HEK293 (cell line): ENCODE measurements at regions not wholly inside any gene's neighbourhood (a gene's known extent, or its start where the extent isn't known, plus 50 kb on each side); places are given as distances from the start of the nearest gene placed in this dataset.

Experiments used
- CTCF ChIA-PET: fragments of 350-600 bp; formaldehyde crosslinking; extraction: SDS; loops from one replicate; lab custom pipeline; 2021; ENCODE audit warnings: antibody characterized with exemption; lab: Yijun Ruan, JAX
- POLR2A ChIA-PET: fragments of 300-600 bp; formaldehyde crosslinking; extraction: SDS; loops from one replicate; lab custom pipeline; 2020; ENCODE audit warnings: antibody characterized with exemption, inconsistent platforms; lab: Yijun Ruan, JAX
- H3K27ac ChIP-seq: fragments of 200-500 bp; sonication (Bioruptor generic); 2 replicates; pipeline ENCODE4 v1.5.1; 2014; ENCODE audit warnings: low read depth, low read length, control low read depth, inconsistent platforms; ENCODE audit errors: extremely low read depth
- H3K36me3 ChIP-seq, 2 experiments: fragments of 200-500 bp in 1 of 2; sonication (Bioruptor generic) in 1 of 2; 1 replicate in 1 of 2; 2 replicates in 1 of 2; pipeline ENCODE4 v1.5.1; 2014 to 2017; ENCODE audit warnings: inconsistent platforms in 2 of 2, low read length in 2 of 2; ENCODE audit not compliant: control insufficient read depth in 2 of 2, insufficient read depth in 1 of 2
- H3K4me1 ChIP-seq: fragments of 200-500 bp; sonication (Bioruptor generic); 2 replicates; pipeline ENCODE4 v1.5.1; 2014; ENCODE audit warnings: mild to moderate bottlenecking, low read length, inconsistent platforms; ENCODE audit not compliant: control insufficient read depth, insufficient read depth
- H3K4me3 ChIP-seq: 2 replicates; pipeline ENCODE4 v1.5.1; 2011; ENCODE audit warnings: low read depth, mild to moderate bottlenecking, control low read depth, low read length, moderate library complexity
- H3K9me3 ChIP-seq: fragments of 200-500 bp; sonication (Bioruptor generic); 2 replicates; pipeline ENCODE4 v1.5.1; 2014; ENCODE audit warnings: low read depth, low read length, inconsistent platforms; ENCODE audit not compliant: control insufficient read depth, insufficient read depth
- ELK4 ChIP-seq: IDR thresholded peaks from 2 replicates; pipeline ENCODE4 v1.6.1; 2011; ENCODE audit warnings: mild to moderate bottlenecking, low read depth, low read length, borderline replicate concordance
- KLF8 ChIP-seq: fragments of 450-650 bp; formaldehyde crosslinking; IDR thresholded peaks from 2 replicates; pipeline ENCODE4 v1.5.1; 2016; ENCODE audit warnings: missing biosample characterization, missing genetic modification characterization
- OSR2 ChIP-seq: fragments of 450-650 bp; formaldehyde crosslinking; IDR thresholded peaks from 2 replicates; pipeline ENCODE4 v1.5.1; 2016; ENCODE audit warnings: missing biosample characterization, missing genetic modification characterization
- PRDM10 ChIP-seq: fragments of 450-650 bp; formaldehyde crosslinking; IDR thresholded peaks from 2 replicates; pipeline ENCODE4 v1.5.1; 2016; ENCODE audit warnings: missing biosample characterization, missing genetic modification characterization
- SCRT1 ChIP-seq: fragments of 450-650 bp; formaldehyde crosslinking; IDR thresholded peaks from 2 replicates; pipeline ENCODE4 v1.5.1; 2016; ENCODE audit warnings: missing biosample characterization, missing genetic modification characterization, borderline replicate concordance
- TCF7L2 ChIP-seq: IDR thresholded peaks from 2 replicates; pipeline ENCODE4 v1.6.1; 2011; ENCODE audit warnings: low read depth, mild to moderate bottlenecking, inconsistent platforms, low read length, moderate library complexity, borderline replicate concordance
- ZBTB1 ChIP-seq: fragments of 450-650 bp; formaldehyde crosslinking; IDR thresholded peaks from 2 replicates; pipeline ENCODE4 v1.5.1; 2016; ENCODE audit warnings: missing biosample characterization, missing genetic modification characterization
- ZBTB10 ChIP-seq: fragments of 450-650 bp; formaldehyde crosslinking; IDR thresholded peaks from 2 replicates; pipeline ENCODE4 v1.5.1; 2016; ENCODE audit warnings: missing biosample characterization, missing genetic modification characterization
- ZBTB48 ChIP-seq: fragments of 450-650 bp; formaldehyde crosslinking; IDR thresholded peaks from 2 replicates; pipeline ENCODE4 v1.5.1; 2016; ENCODE audit warnings: missing biosample characterization, missing genetic modification characterization
- ZBTB7A ChIP-seq: fragments of 450-650 bp; formaldehyde crosslinking; IDR thresholded peaks from 2 replicates; pipeline ENCODE4 v1.5.1; 2016; ENCODE audit warnings: low read depth, missing biosample characterization, missing genetic modification characterization
- ZNF138 ChIP-seq: fragments of 450-650 bp; formaldehyde crosslinking; IDR thresholded peaks from 2 replicates; pipeline ENCODE4 v1.5.1; 2016; ENCODE audit warnings: missing biosample characterization, missing genetic modification characterization, borderline replicate concordance
- ZNF140 ChIP-seq: fragments of 450-650 bp; formaldehyde crosslinking; IDR thresholded peaks from 2 replicates; pipeline ENCODE4 v1.5.1; 2016; ENCODE audit warnings: missing biosample characterization, missing genetic modification characterization
- ZNF155 ChIP-seq: fragments of 450-650 bp; formaldehyde crosslinking; IDR thresholded peaks from 2 replicates; pipeline ENCODE4 v1.5.1; 2016; ENCODE audit warnings: missing biosample characterization, missing genetic modification characterization
- ZNF175 ChIP-seq: fragments of 450-650 bp; formaldehyde crosslinking; IDR thresholded peaks from 2 replicates; pipeline ENCODE4 v1.5.1; 2016; ENCODE audit warnings: missing biosample characterization, missing genetic modification characterization
- ZNF223 ChIP-seq: fragments of 450-650 bp; formaldehyde crosslinking; IDR thresholded peaks from 2 replicates; pipeline ENCODE4 v1.5.1; 2016; ENCODE audit warnings: missing biosample characterization, missing genetic modification characterization
- ZNF248 ChIP-seq: fragments of 450-650 bp; formaldehyde crosslinking; IDR thresholded peaks from 2 replicates; pipeline ENCODE4 v1.5.1; 2017; ENCODE audit warnings: missing biosample characterization, missing genetic modification characterization
- ZNF266 ChIP-seq: fragments of 450-650 bp; formaldehyde crosslinking; IDR thresholded peaks from 2 replicates; pipeline ENCODE4 v1.5.1; 2016; ENCODE audit warnings: missing biosample characterization, missing genetic modification characterization, low read depth
- ZNF274 ChIP-seq, 2 experiments: fragments of 200-500 bp in 1 of 2; fragments of 450-650 bp in 1 of 2; sonication (Bioruptor generic) in 1 of 2; formaldehyde crosslinking in 1 of 2; IDR thresholded peaks; 2 replicates each; pipeline versions ENCODE4 v1.5.1 to v1.6.1; 2014 to 2016; ENCODE audit warnings: borderline replicate concordance in 1 of 2, inconsistent platforms in 1 of 2, low read length in 1 of 2, missing biosample characterization in 1 of 2, missing genetic modification characterization in 1 of 2
- ZNF324 ChIP-seq: fragments of 450-650 bp; formaldehyde crosslinking; IDR thresholded peaks from 2 replicates; pipeline ENCODE4 v1.5.1; 2016; ENCODE audit warnings: missing biosample characterization, missing genetic modification characterization
- ZNF362 ChIP-seq: fragments of 450-650 bp; formaldehyde crosslinking; IDR thresholded peaks from 2 replicates; pipeline ENCODE4 v1.5.1; 2016; ENCODE audit warnings: missing biosample characterization, missing genetic modification characterization
- ZNF501 ChIP-seq: fragments of 450-650 bp; formaldehyde crosslinking; IDR thresholded peaks from 2 replicates; pipeline ENCODE4 v1.5.1; 2016; ENCODE audit warnings: missing biosample characterization, missing genetic modification characterization
- ZNF561 ChIP-seq: fragments of 450-650 bp; IDR thresholded peaks from 2 replicates; pipeline ENCODE4 v1.5.1; 2018; ENCODE audit warnings: missing biosample characterization, missing genetic modification characterization, borderline replicate concordance
- ZNF629 ChIP-seq: fragments of 450-650 bp; formaldehyde crosslinking; IDR thresholded peaks from 2 replicates; pipeline ENCODE4 v1.5.1; 2017; ENCODE audit warnings: missing biosample characterization, missing genetic modification characterization
- ZNF658 ChIP-seq: fragments of 450-650 bp; formaldehyde crosslinking; IDR thresholded peaks from 2 replicates; pipeline ENCODE4; 2016; ENCODE audit warnings: missing biosample characterization, missing genetic modification characterization
- ZNF670 ChIP-seq: fragments of 450-650 bp; formaldehyde crosslinking; IDR thresholded peaks from 2 replicates; pipeline ENCODE4 v1.5.1; 2016; ENCODE audit warnings: missing biosample characterization, missing genetic modification characterization, low read depth
- ZNF777 ChIP-seq: fragments of 450-650 bp; formaldehyde crosslinking; IDR thresholded peaks from 2 replicates; pipeline ENCODE4 v1.5.1; 2017; ENCODE audit warnings: missing biosample characterization, missing genetic modification characterization, borderline replicate concordance
- ZNF830 ChIP-seq: fragments of 450-650 bp; IDR thresholded peaks from 2 replicates; pipeline ENCODE4 v1.5.0; 2018; ENCODE audit warnings: missing biosample characterization, missing genetic modification characterization, low read depth, mild to moderate bottlenecking, moderate library complexity

GRCh38 chr4:107258359-107258758 lies 222.2 kb upstream of the DKK2 start (continued):
- no peak for TF ChIP-seq ZNF777 (tag by site-specific recombination)
- TF ChIP-seq ZNF138, result no peak
- TF ChIP-seq KLF8 (tag by site-specific recombination), result no peak
- no peak for TF ChIP-seq ZNF140 (tag by site-specific recombination)
- no peak for TF ChIP-seq ELK4
- no peak for TF ChIP-seq ZNF670 (tag by site-specific recombination)
- TF ChIP-seq, all 188 proteins: peak for 0

- H3K4me1 ChIP-seq, result no peaks in the 10 kb centered on the region
- ChIA-PET POLR2A (no interaction called here), CTCF (interaction anchor here (0.7 kb wide), 1 partner anchor 489 kb away, joined by 9 read pairs; no protein-coding TSS in a partner anchor)
- H3K36me3 ChIP-seq, result no peaks in the 10 kb centered on the region
- no peak overlapping the region for H3K4me3 ChIP-seq
- TF ChIP-seq ZBTB48 (tag by site-specific recombination), result no peak
- no peak for TF ChIP-seq ZNF658
- TF ChIP-seq ZNF155 (tag by site-specific recombination), result no peak
- no peak for TF ChIP-seq ZNF274 (IDR thresholded peaks at IDR 0.05; ENCODE audit: low read length)
- TF ChIP-seq ZNF274 (tag by site-specific recombination; IDR thresholded peaks at IDR 0.05; ENCODE audit: borderline replicate concordance), result no peak
- no peak for TF ChIP-seq ZNF223
- TF ChIP-seq ZBTB1 (tag by site-specific recombination), result no peak
- TF ChIP-seq ZNF175 (tag by site-specific recombination), result no peak
- TF ChIP-seq ZBTB7A (tag by site-specific recombination), result no peak
- no peak for TF ChIP-seq ZNF362 (tag by site-specific recombination)
- no peak for TF ChIP-seq ZNF248 (tag by site-specific recombination)
- TF ChIP-seq PRDM10, result no peak
- no peak for TF ChIP-seq ZNF830 (tag by site-specific recombination)
- no peak for TF ChIP-seq SCRT1
- no peak for TF ChIP-seq ZNF561
- H3K27ac ChIP-seq, result no peak overlapping the region
- H3K9me3 ChIP-seq, result no peaks in the 10 kb centered on the region
These were observed 219.5 kb upstream of the DKK2 start for GRCh38 chr4:107255596-107255995.

- POLR2A ChIA-PET, result no interaction called here
- no peak overlapping the region for H3K4me3 ChIP-seq
- H3K9me3 ChIP-seq, result no peaks in the 10 kb centered on the region
- no peaks in the 10 kb centered on the region for H3K4me1 ChIP-seq
- no peak overlapping the region for H3K27ac ChIP-seq
- no peaks in the 10 kb centered on the region for H3K36me3 ChIP-seq
- CTCF ChIA-PET, result no interaction called here
- no peak for TF ChIP-seq ZBTB10 (tag by site-specific recombination)
- no peak for TF ChIP-seq ZNF501
- TF ChIP-seq ZNF629 (tag by site-specific recombination), result no peak
- no peak for TF ChIP-seq OSR2 (tag by site-specific recombination)
- no peak for TF ChIP-seq ZNF266 (tag by site-specific recombination)
- TF ChIP-seq ZNF324 (tag by site-specific recombination), result no peak
- TF ChIP-seq ZNF140 (tag by site-specific recombination), result no peak
- TF ChIP-seq TCF7L2, result no peak
These were observed 219.0 kb upstream of the DKK2 start for GRCh38 chr4:107255114-107255513.
